ENCODE measurements at regions not wholly inside any gene's neighbourhood (a gene's known extent, or its start where the extent isn't known, plus 50 kb on each side); places are given as distances from the start of the nearest gene placed in this dataset.

- TF ChIP-seq CTCF (optimal IDR thresholded peaks at IDR 0.05 in 1 of 3, IDR thresholded peaks at IDR 0.05 in 1 of 3, conservative IDR thresholded peaks at IDR 0.05 in 1 of 3; ENCODE audit: extremely low read depth in 1 of 3, insufficient read depth in 2 of 3, low read length in 3 of 3): no peak
- no peak for TF ChIP-seq EZH2 (IDR thresholded peaks at IDR 0.05; ENCODE audit: low read length)
These were observed 510.2 kb upstream of the ZWINT start for GRCh38 chr10:56871160-56871668.

All from keratinocyte (primary cell).